ENCODE measurements at regions not wholly inside any gene's neighbourhood (a gene's known extent, or its start where the extent isn't known, plus 50 kb on each side); places are given as distances from the start of the nearest gene placed in this dataset.
A peak's percentile ranks its signal among the peaks of the same experiment; 100 is the strongest.

DNA sequence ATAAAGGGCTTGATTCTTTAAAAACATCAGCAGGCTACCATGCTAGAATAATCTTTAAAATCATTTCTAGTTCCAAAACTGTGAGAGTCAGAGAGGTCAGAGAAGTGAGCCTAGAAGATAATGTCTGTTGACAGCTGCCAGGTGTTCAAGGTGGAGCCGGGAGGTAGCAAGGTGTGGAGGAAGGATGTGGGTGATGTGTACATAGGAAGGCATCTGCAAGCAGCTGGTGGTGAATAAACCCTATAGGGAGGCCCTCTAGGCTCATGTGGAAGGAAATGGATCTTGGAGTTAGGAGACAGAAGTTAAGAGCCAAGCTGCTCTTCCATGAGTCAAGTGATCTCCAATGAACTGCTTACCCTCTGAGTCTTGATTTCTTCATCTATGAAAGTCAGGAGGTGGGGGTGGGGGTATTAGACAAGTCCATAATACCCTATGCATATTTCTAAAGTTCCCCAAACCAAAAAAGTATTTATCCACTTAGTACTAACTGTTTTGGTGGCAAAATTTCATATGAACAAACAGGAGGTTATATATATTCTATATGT, 266.3 kb downstream of the RHOU start (continued):
- TF ChIP-seq, protein P1, sequence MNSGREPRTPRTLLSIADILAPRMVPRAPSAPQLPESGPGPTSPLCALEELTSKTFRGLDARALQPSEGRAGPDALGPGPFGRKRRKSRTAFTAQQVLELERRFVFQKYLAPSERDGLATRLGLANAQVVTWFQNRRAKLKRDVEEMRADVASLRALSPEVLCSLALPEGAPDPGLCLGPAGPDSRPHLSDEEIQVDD (CRISPR knock-in tag; IDR thresholded peaks at IDR 0.05; ENCODE audit: borderline replicate concordance): no peak

DNA sequence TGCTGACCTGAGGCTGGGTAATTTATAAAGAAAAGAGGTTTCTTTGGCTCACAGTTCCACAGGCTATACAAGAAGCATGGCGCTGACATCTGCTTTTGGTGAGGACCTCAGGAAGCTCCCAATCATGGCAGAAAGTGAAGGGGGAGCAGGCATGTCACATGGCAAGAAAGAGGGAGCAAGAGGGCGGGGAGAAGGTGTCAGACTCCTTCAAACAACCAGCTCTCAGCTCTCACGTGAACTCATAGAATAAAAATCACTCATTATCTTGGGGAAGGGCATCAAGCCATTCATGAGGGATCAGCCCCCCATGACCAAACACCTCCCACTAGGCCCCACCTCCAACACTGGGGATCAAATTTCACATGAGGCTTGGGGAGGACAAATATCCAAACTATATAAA, 266.8 kb downstream of the RHOU start:
- BruUV-seq (replicated peaks): no TSS peak
- no peak overlapping the region for H3K4me3 ChIP-seq (replicated peaks in 1 of 3; ENCODE audit: insufficient read depth in 1 of 3, low read depth in 2 of 3, low read length in 3 of 3)
- WGBS (ENCODE audit: low lambda C conversion rate): 95% methylated on average over 3 of the region's 3 CpGs
- no peaks in the 10 kb centered on the region for H4K20me1 ChIP-seq (ENCODE audit: insufficient read depth, low read length)
- no peaks in the 10 kb centered on the region for H3K79me2 ChIP-seq (ENCODE audit: insufficient read depth, low read length)
- no peak for DNase-seq (ENCODE audit: low spot score)
- TF ChIP-seq, protein P2, sequence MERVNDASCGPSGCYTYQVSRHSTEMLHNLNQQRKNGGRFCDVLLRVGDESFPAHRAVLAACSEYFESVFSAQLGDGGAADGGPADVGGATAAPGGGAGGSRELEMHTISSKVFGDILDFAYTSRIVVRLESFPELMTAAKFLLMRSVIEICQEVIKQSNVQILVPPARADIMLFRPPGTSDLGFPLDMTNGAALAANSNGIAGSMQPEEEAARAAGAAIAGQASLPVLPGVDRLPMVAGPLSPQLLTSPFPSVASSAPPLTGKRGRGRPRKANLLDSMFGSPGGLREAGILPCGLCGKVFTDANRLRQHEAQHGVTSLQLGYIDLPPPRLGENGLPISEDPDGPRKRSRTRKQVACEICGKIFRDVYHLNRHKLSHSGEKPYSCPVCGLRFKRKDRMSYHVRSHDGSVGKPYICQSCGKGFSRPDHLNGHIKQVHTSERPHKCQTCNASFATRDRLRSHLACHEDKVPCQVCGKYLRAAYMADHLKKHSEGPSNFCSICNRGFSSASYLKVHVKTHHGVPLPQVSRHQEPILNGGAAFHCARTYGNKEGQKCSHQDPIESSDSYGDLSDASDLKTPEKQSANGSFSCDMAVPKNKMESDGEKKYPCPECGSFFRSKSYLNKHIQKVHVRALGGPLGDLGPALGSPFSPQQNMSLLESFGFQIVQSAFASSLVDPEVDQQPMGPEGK (CRISPR knock-in tag; IDR thresholded peaks at IDR 0.05): 0 out of 2 replicates have a peak, but pooled peaks have one; percentile 21
- TF ChIP-seq, protein P3, sequence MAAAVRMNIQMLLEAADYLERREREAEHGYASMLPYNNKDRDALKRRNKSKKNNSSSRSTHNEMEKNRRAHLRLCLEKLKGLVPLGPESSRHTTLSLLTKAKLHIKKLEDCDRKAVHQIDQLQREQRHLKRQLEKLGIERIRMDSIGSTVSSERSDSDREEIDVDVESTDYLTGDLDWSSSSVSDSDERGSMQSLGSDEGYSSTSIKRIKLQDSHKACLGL (CRISPR knock-in tag; IDR thresholded peaks at IDR 0.05): no peak
- TF ChIP-seq ZBTB42 (CRISPR knock-in tag; IDR thresholded peaks at IDR 0.05): no peak
- no peak for FAIRE-seq
- no peak for ATAC-seq
- H3K4me2 ChIP-seq (ENCODE audit: low read depth, low read length): no peak overlapping the region
- intact Hi-C loops (cut with micrococcal nuclease; ENCODE audit: unreplicated experiment): no loop called here
- in situ Hi-C loops (cut with HindIII; ENCODE audit: extremely low pct_ligation_motif_present, low pct_unique_long_range_greater_than_20kb): no loop called here
- H3K36me3 ChIP-seq (replicated peaks in 1 of 2; ENCODE audit: control insufficient read depth in 1 of 2, insufficient read depth in 2 of 2, low read length in 2 of 2): no peaks in the 10 kb centered on the region
- no peaks in the 10 kb centered on the region for H3K27me3 ChIP-seq (ENCODE audit: control insufficient read depth in 1 of 2, insufficient read depth in 2 of 2, low read length in 2 of 2)
- H3K27ac ChIP-seq (ENCODE audit: extremely low read length, insufficient read depth, low read length): no peak overlapping the region
- POLR2A ChIA-PET: no interaction called here
- H2AFZ ChIP-seq (ENCODE audit: low read length): no peak overlapping the region
- no peaks in the 10 kb centered on the region for H3K9me3 ChIP-seq (ENCODE audit: low read length)
- CTCF ChIA-PET (ENCODE audit: low intra/inter-chr PET ratio, low total read pairs): no interaction called here
- no peak overlapping the region for H3K9ac ChIP-seq (ENCODE audit: insufficient read depth, low read depth, low read length)
- peaks cover 83% of the 10 kb centered on the region for H3K4me1 ChIP-seq (ENCODE audit: insufficient read depth, low read length)

Measured in HepG2 (cell line).